ENCODE measurements at regions not wholly inside any gene's neighbourhood (a gene's known extent, or its start where the extent isn't known, plus 50 kb on each side); places are given as distances from the start of the nearest gene placed in this dataset.

GRCh38 chrY:19503092-19503449, 241.5 kb downstream of the KDM5D start:
- Histone ChIP-seq H3K4me3 (ENCODE audit: low read length) (no peak overlapping the region), H3K27me3 (ENCODE audit: insufficient read depth, low read length) (no peaks in the 10 kb centered on the region), H3K4me1 (ENCODE audit: insufficient read depth, low read length) (no peaks in the 10 kb centered on the region)

GRCh38 chrY:19502169-19503091, 242.1 kb downstream of the KDM5D start:
- H3K4me1 ChIP-seq (ENCODE audit: insufficient read depth, low read length): no peaks in the 10 kb centered on the region
- no peak overlapping the region for H3K9ac ChIP-seq (ENCODE audit: low read depth, low read length)
- H3K27me3 ChIP-seq (ENCODE audit: insufficient read depth, low read length): no peaks in the 10 kb centered on the region
- H3K27ac ChIP-seq (ENCODE audit: low read length): no peak overlapping the region
- no peak overlapping the region for H3K4me3 ChIP-seq (ENCODE audit: low read length)
- H3K9me3 ChIP-seq (ENCODE audit: insufficient read depth, low read depth, low read length): no peaks in the 10 kb centered on the region
- no peaks in the 10 kb centered on the region for H3K36me3 ChIP-seq (ENCODE audit: insufficient read depth, low read depth, low read length)

More at GRCh38 chrY:19503092-19503449, 241.5 kb downstream of the KDM5D start:
- Histone ChIP-seq H3K36me3 (ENCODE audit: insufficient read depth, low read depth, low read length) (no peaks in the 10 kb centered on the region), H3K9me3 (ENCODE audit: insufficient read depth, low read depth, low read length) (no peaks in the 10 kb centered on the region), H3K9ac (ENCODE audit: low read depth, low read length) (no peak overlapping the region), H3K27ac (ENCODE audit: low read length) (no peak overlapping the region)

- H3K9ac ChIP-seq (ENCODE audit: low read depth, low read length): no peak overlapping the region
- H3K27me3 ChIP-seq (ENCODE audit: insufficient read depth, low read length): no peaks in the 10 kb centered on the region
- no peak overlapping the region for H3K4me3 ChIP-seq (ENCODE audit: low read length)
- H3K27ac ChIP-seq (ENCODE audit: low read length): no peak overlapping the region
- no peaks in the 10 kb centered on the region for H3K36me3 ChIP-seq (ENCODE audit: insufficient read depth, low read depth, low read length)
- no peaks in the 10 kb centered on the region for H3K4me1 ChIP-seq (ENCODE audit: insufficient read depth, low read length)
- no peaks in the 10 kb centered on the region for H3K9me3 ChIP-seq (ENCODE audit: insufficient read depth, low read depth, low read length)
These were observed 246.0 kb downstream of the KDM5D start for GRCh38 chrY:19498556-19498955.

- H3K9me3 ChIP-seq (ENCODE audit: insufficient read depth, low read depth, low read length): no peaks in the 10 kb centered on the region
- no peak overlapping the region for H3K4me3 ChIP-seq (ENCODE audit: low read length)
- H3K4me1 ChIP-seq (ENCODE audit: insufficient read depth, low read length): no peaks in the 10 kb centered on the region
- H3K36me3 ChIP-seq (ENCODE audit: insufficient read depth, low read depth, low read length): no peaks in the 10 kb centered on the region
- H3K27me3 ChIP-seq (ENCODE audit: insufficient read depth, low read length): no peaks in the 10 kb centered on the region
- H3K27ac ChIP-seq (ENCODE audit: low read length): no peak overlapping the region
- no peak overlapping the region for H3K9ac ChIP-seq (ENCODE audit: low read depth, low read length)
These were observed 257.0 kb downstream of the KDM5D start for GRCh38 chrY:19487494-19487893.

GRCh38 chrY:19484997-19485396, 259.5 kb downstream of the KDM5D start:
- Histone ChIP-seq H3K9me3 (ENCODE audit: insufficient read depth, low read depth, low read length) (no peaks in the 10 kb centered on the region), H3K9ac (ENCODE audit: low read depth, low read length) (no peak overlapping the region), H3K36me3 (ENCODE audit: insufficient read depth, low read depth, low read length) (no peaks in the 10 kb centered on the region), H3K27ac (ENCODE audit: low read length) (no peak overlapping the region), H3K27me3 (ENCODE audit: insufficient read depth, low read length) (no peaks in the 10 kb centered on the region), H3K4me3 (ENCODE audit: low read length) (no peak overlapping the region), H3K4me1 (ENCODE audit: insufficient read depth, low read length) (no peaks in the 10 kb centered on the region)

- Histone ChIP-seq H3K27me3 (ENCODE audit: insufficient read depth, low read length) (no peaks in the 10 kb centered on the region), H3K36me3 (ENCODE audit: insufficient read depth, low read depth, low read length) (no peaks in the 10 kb centered on the region), H3K9me3 (ENCODE audit: insufficient read depth, low read depth, low read length) (no peaks in the 10 kb centered on the region)
These were observed 265.4 kb downstream of the KDM5D start for GRCh38 chrY:19479141-19479540.

GRCh38 chrY:19477959-19478358, 266.6 kb downstream of the KDM5D start:
- Histone ChIP-seq H3K4me1 (ENCODE audit: insufficient read depth, low read length) (no peaks in the 10 kb centered on the region), H3K36me3 (ENCODE audit: insufficient read depth, low read depth, low read length) (no peaks in the 10 kb centered on the region), H3K27me3 (ENCODE audit: insufficient read depth, low read length) (no peaks in the 10 kb centered on the region), H3K4me3 (ENCODE audit: low read length) (no peak overlapping the region), H3K27ac (ENCODE audit: low read length) (no peak overlapping the region), H3K9ac (ENCODE audit: low read depth, low read length) (no peak overlapping the region), H3K9me3 (ENCODE audit: insufficient read depth, low read depth, low read length) (no peaks in the 10 kb centered on the region)

More at GRCh38 chrY:19479141-19479540, 265.4 kb downstream of the KDM5D start:
- H3K9ac ChIP-seq (ENCODE audit: low read depth, low read length): no peak overlapping the region
- H3K4me1 ChIP-seq (ENCODE audit: insufficient read depth, low read length): no peaks in the 10 kb centered on the region
- H3K4me3 ChIP-seq (ENCODE audit: low read length): no peak overlapping the region
- H3K27ac ChIP-seq (ENCODE audit: low read length): no peak overlapping the region

- Histone ChIP-seq H3K36me3 (ENCODE audit: insufficient read depth, low read depth, low read length) (no peaks in the 10 kb centered on the region), H3K27ac (ENCODE audit: low read length) (no peak overlapping the region), H3K4me1 (ENCODE audit: insufficient read depth, low read length) (no peaks in the 10 kb centered on the region), H3K27me3 (ENCODE audit: insufficient read depth, low read length) (no peaks in the 10 kb centered on the region), H3K9me3 (ENCODE audit: insufficient read depth, low read depth, low read length) (no peaks in the 10 kb centered on the region), H3K4me3 (ENCODE audit: low read length) (no peak overlapping the region), H3K9ac (ENCODE audit: low read depth, low read length) (no peak overlapping the region)
These were observed 278.7 kb downstream of the KDM5D start for GRCh38 chrY:19465809-19466208.

- no peaks in the 10 kb centered on the region for H3K27me3 ChIP-seq (ENCODE audit: insufficient read depth, low read length)
- no peak overlapping the region for H3K4me3 ChIP-seq (ENCODE audit: low read length)
- 0 out of 2 replicates have a peak, but pooled peaks cover 6% of the 10 kb centered on the region for H3K9me3 ChIP-seq (ENCODE audit: insufficient read depth, low read depth, low read length)
- no peaks in the 10 kb centered on the region for H3K36me3 ChIP-seq (ENCODE audit: insufficient read depth, low read depth, low read length)
- no peaks in the 10 kb centered on the region for H3K4me1 ChIP-seq (ENCODE audit: insufficient read depth, low read length)
- H3K27ac ChIP-seq (ENCODE audit: low read length): no peak overlapping the region
- no peak overlapping the region for H3K9ac ChIP-seq (ENCODE audit: low read depth, low read length)
These were observed 287.6 kb downstream of the KDM5D start for GRCh38 chrY:19456855-19457448.

- Histone ChIP-seq H3K27ac (ENCODE audit: low read length) (no peak overlapping the region), H3K4me3 (ENCODE audit: low read length) (no peak overlapping the region), H3K4me1 (ENCODE audit: insufficient read depth, low read length) (peaks cover 18% of the 10 kb centered on the region; the same call in 1 of the 2 replicates), H3K27me3 (ENCODE audit: insufficient read depth, low read length) (no peaks in the 10 kb centered on the region), H3K9me3 (ENCODE audit: insufficient read depth, low read depth, low read length) (no peaks in the 10 kb centered on the region), H3K9ac (ENCODE audit: low read depth, low read length) (no peak overlapping the region; the same call in 1 of the 2 replicates), H3K36me3 (ENCODE audit: insufficient read depth, low read depth, low read length) (no peaks in the 10 kb centered on the region)
These were observed 311.5 kb downstream of the KDM5D start for GRCh38 chrY:19433059-19433458.

GRCh38 chrY:19427736-19428518, 316.6 kb downstream of the KDM5D start:
- no peaks in the 10 kb centered on the region for H3K27me3 ChIP-seq (ENCODE audit: insufficient read depth, low read length)
- peak overlapping the region; percentile 71 for H3K9ac ChIP-seq (ENCODE audit: low read depth, low read length)
- no peaks in the 10 kb centered on the region for H3K9me3 ChIP-seq (ENCODE audit: insufficient read depth, low read depth, low read length)
- no peaks in the 10 kb centered on the region for H3K36me3 ChIP-seq (ENCODE audit: insufficient read depth, low read depth, low read length)
- peak overlapping the region; percentile 67 for H3K27ac ChIP-seq (ENCODE audit: low read length)
- peaks cover 28% of the 10 kb centered on the region for H3K4me1 ChIP-seq (ENCODE audit: insufficient read depth, low read length)
- H3K4me3 ChIP-seq (ENCODE audit: low read length): peak overlapping the region; percentile 36; the same call in 1 of the 2 replicates

Data from iPS-20b (cell line).